ENCODE measurements at regions not wholly inside any gene's neighbourhood (a gene's known extent, or its start where the extent isn't known, plus 50 kb on each side); places are given as distances from the start of the nearest gene placed in this dataset.

GRCh38 chr3:59698091-59698490, 648.3 kb upstream of the CFAP20DC start:
- no peak for DNase-seq

GRCh38 chr3:59696783-59697182, 647.0 kb upstream of the CFAP20DC start:
- no peak for DNase-seq

- DNase-seq: no peak
These were observed 646.0 kb upstream of the CFAP20DC start for GRCh38 chr3:59695860-59696259.

- no peak for DNase-seq
These were observed 642.3 kb upstream of the CFAP20DC start for GRCh38 chr3:59692117-59692516.

GRCh38 chr3:59690886-59691285, 641.1 kb upstream of the CFAP20DC start:
- no peak for DNase-seq

GRCh38 chr3:59688636-59689035, 638.8 kb upstream of the CFAP20DC start:
- no peak for DNase-seq

- no peak for DNase-seq
These were observed 635.6 kb upstream of the CFAP20DC start for GRCh38 chr3:59685432-59685831.

GRCh38 chr3:59684766-59685165, 634.9 kb upstream of the CFAP20DC start:
- no peak for DNase-seq

- DNase-seq: no peak
These were observed 631.1 kb upstream of the CFAP20DC start for GRCh38 chr3:59680919-59681318.

- DNase-seq: no peak
These were observed 628.2 kb upstream of the CFAP20DC start for GRCh38 chr3:59677747-59678702.

GRCh38 chr3:59675495-59675894, 625.7 kb upstream of the CFAP20DC start:
- no peak for DNase-seq

- DNase-seq: no peak
These were observed 613.4 kb upstream of the CFAP20DC start for GRCh38 chr3:59663076-59663850.

GRCh38 chr3:59660852-59661625, 611.2 kb upstream of the CFAP20DC start:
- no peak for DNase-seq

- no peak for DNase-seq
These were observed 610.6 kb upstream of the CFAP20DC start for GRCh38 chr3:59660376-59660775.

GRCh38 chr3:59659755-59660154, 609.9 kb upstream of the CFAP20DC start:
- no peak for DNase-seq

GRCh38 chr3:59658866-59659265, 609.0 kb upstream of the CFAP20DC start:
- no peak for DNase-seq

- no peak for DNase-seq
These were observed 608.4 kb upstream of the CFAP20DC start for GRCh38 chr3:59658274-59658673.

- DNase-seq: no peak
These were observed 605.7 kb upstream of the CFAP20DC start for GRCh38 chr3:59655418-59656015.

GRCh38 chr3:59654480-59655417, 604.9 kb upstream of the CFAP20DC start:
- no peak for DNase-seq

GRCh38 chr3:59654123-59654479, 604.3 kb upstream of the CFAP20DC start:
- DNase-seq: no peak

GRCh38 chr3:59653405-59654122, 603.7 kb upstream of the CFAP20DC start:
- no peak for DNase-seq

Data from stimulated activated CD4-positive, alpha-beta T cell treated with anti-CD3 and anti-CD28 coated beads, Interleukin-2, amount 100 ng/mL, for 48 hours (primary cell).